ENCODE measurements at regions not wholly inside any gene's neighbourhood (a gene's known extent, or its start where the extent isn't known, plus 50 kb on each side); places are given as distances from the start of the nearest gene placed in this dataset.

GRCh38 chr12:89858718-89859117 is 150.1 kb upstream of the ATP2B1 start:
- peaks cover 3% of the 10 kb centered on the region for H3K9me3 Mint-ChIP-seq
- H3K4me1 Mint-ChIP-seq, result peaks cover 9% of the 10 kb centered on the region
- DNase-seq (ENCODE audit: low read depth, low spot score), result no peak
- no peaks in the 10 kb centered on the region for H3K27me3 Mint-ChIP-seq (ENCODE audit: low read depth)
- no peaks in the 10 kb centered on the region for H3K36me3 Mint-ChIP-seq (ENCODE audit: low read depth)
- no peak overlapping the region for H3K4me3 Mint-ChIP-seq
- no peak for TF ChIP-seq CTCF (conservative IDR thresholded peaks at IDR 0.05)
- H3K27ac Mint-ChIP-seq (ENCODE audit: unreplicated experiment), result no peak overlapping the region

- no peak overlapping the region for H3K27ac Mint-ChIP-seq (ENCODE audit: unreplicated experiment)
- H3K27me3 Mint-ChIP-seq (ENCODE audit: low read depth), result no peaks in the 10 kb centered on the region
- peaks cover 3% of the 10 kb centered on the region for H3K9me3 Mint-ChIP-seq
- TF ChIP-seq CTCF (conservative IDR thresholded peaks at IDR 0.05), result no peak
- H3K4me3 Mint-ChIP-seq, result no peak overlapping the region
- H3K36me3 Mint-ChIP-seq (ENCODE audit: low read depth), result no peaks in the 10 kb centered on the region
- no peaks in the 10 kb centered on the region for H3K4me1 Mint-ChIP-seq
- DNase-seq (ENCODE audit: low read depth, low spot score), result no peak
These were observed 149.1 kb upstream of the ATP2B1 start for GRCh38 chr12:89857652-89858274.

- no peaks in the 10 kb centered on the region for H3K4me1 Mint-ChIP-seq
- no peak overlapping the region for H3K4me3 Mint-ChIP-seq
- TF ChIP-seq CTCF (conservative IDR thresholded peaks at IDR 0.05), result no peak
- no peaks in the 10 kb centered on the region for H3K27me3 Mint-ChIP-seq (ENCODE audit: low read depth)
- no peak overlapping the region for H3K27ac Mint-ChIP-seq (ENCODE audit: unreplicated experiment)
- H3K36me3 Mint-ChIP-seq (ENCODE audit: low read depth), result no peaks in the 10 kb centered on the region
- H3K9me3 Mint-ChIP-seq, result peaks cover 3% of the 10 kb centered on the region
- DNase-seq (ENCODE audit: low read depth, low spot score), result no peak
These were observed 147.8 kb upstream of the ATP2B1 start for GRCh38 chr12:89856431-89856830.

- H3K4me1 Mint-ChIP-seq, result peaks cover 8% of the 10 kb centered on the region
- no peak overlapping the region for H3K4me3 Mint-ChIP-seq
- no peak for TF ChIP-seq CTCF (conservative IDR thresholded peaks at IDR 0.05)
- no peak overlapping the region for H3K27ac Mint-ChIP-seq (ENCODE audit: unreplicated experiment)
- DNase-seq (ENCODE audit: low read depth, low spot score), result no peak
- no peaks in the 10 kb centered on the region for H3K27me3 Mint-ChIP-seq (ENCODE audit: low read depth)
- H3K9me3 Mint-ChIP-seq, result no peaks in the 10 kb centered on the region
- no peaks in the 10 kb centered on the region for H3K36me3 Mint-ChIP-seq (ENCODE audit: low read depth)
These were observed 140.1 kb upstream of the ATP2B1 start for GRCh38 chr12:89848732-89849131.

GRCh38 chr12:89846473-89847055 is 137.9 kb upstream of the ATP2B1 start:
- no peak for TF ChIP-seq CTCF (conservative IDR thresholded peaks at IDR 0.05)
- H3K4me3 Mint-ChIP-seq, result no peak overlapping the region
- DNase-seq (ENCODE audit: low read depth, low spot score), result no peak
- no peaks in the 10 kb centered on the region for H3K9me3 Mint-ChIP-seq
- H3K27me3 Mint-ChIP-seq (ENCODE audit: low read depth), result no peaks in the 10 kb centered on the region
- peaks cover 8% of the 10 kb centered on the region for H3K4me1 Mint-ChIP-seq
- H3K36me3 Mint-ChIP-seq (ENCODE audit: low read depth), result no peaks in the 10 kb centered on the region
- no peak overlapping the region for H3K27ac Mint-ChIP-seq (ENCODE audit: unreplicated experiment)
